Keratinocyte (primary cell): ENCODE measurements at regions not wholly inside any gene's neighbourhood (a gene's known extent, or its start where the extent isn't known, plus 50 kb on each side); places are given as distances from the start of the nearest gene placed in this dataset.

Experiments used
- DNase-seq: peaks from one replicate; pipeline ENCODE4 v3.0.0-alpha.2; 2011; ENCODE audit warnings: low read depth, missing footprints, low spot score
- FAIRE-seq: peaks from 2 replicates; lab custom pipeline; 2011; peaks lifted over from hg19 to GRCh38; lab: Jason Lieb, UNC
- H2AFZ ChIP-seq: 2 replicates; pipeline ENCODE4 v1.6.0; 2012; ENCODE audit warnings: low read length, control low read depth, inconsistent platforms; ENCODE audit not compliant: control insufficient read depth
- H3K27ac ChIP-seq: 2 replicates; pipeline ENCODE4 v1.5.1; 2011; ENCODE audit warnings: low read length; ENCODE audit not compliant: control insufficient read depth, insufficient read depth
- H3K27me3 ChIP-seq: 3 replicates; pipeline ENCODE4 v1.6.0; 2011; ENCODE audit warnings: low read length; ENCODE audit not compliant: control insufficient read depth, insufficient read depth; ENCODE audit errors: extremely low read depth
- H3K36me3 ChIP-seq, 2 experiments: 2 replicates in 1 of 2; 3 replicates in 1 of 2; pipeline ENCODE4 v1.5.1; 2011; ENCODE audit warnings: low read length in 2 of 2, mild to moderate bottlenecking in 1 of 2; ENCODE audit not compliant: control insufficient read depth in 2 of 2, insufficient read depth in 2 of 2; ENCODE audit errors: extremely low read depth in 1 of 2
- H3K4me1 ChIP-seq: 3 replicates; pipeline ENCODE4 v1.5.1; 2011; ENCODE audit warnings: low read length; ENCODE audit not compliant: control insufficient read depth, insufficient read depth; ENCODE audit errors: extremely low read depth
- H3K4me2 ChIP-seq: 3 replicates; pipeline ENCODE4 v1.6.0; 2011; ENCODE audit warnings: low read depth, low read length; ENCODE audit not compliant: control insufficient read depth, insufficient read depth; ENCODE audit errors: extremely low read depth
- H3K4me3 ChIP-seq, 3 experiments: fragments of 200-600 bp in 1 of 3; sonication (generic) in 1 of 3; 2 replicates in 2 of 3; 3 replicates in 1 of 3; pipeline ENCODE4 v1.5.1; 2011 to 2016; ENCODE audit warnings: low read length in 3 of 3, mild to moderate bottlenecking in 3 of 3, control low read depth in 2 of 3, inconsistent platforms in 1 of 3, low read depth in 1 of 3, mixed read lengths in 1 of 3, mixed run types in 1 of 3, moderate library complexity in 1 of 3; ENCODE audit not compliant: control insufficient read depth in 2 of 3, insufficient read depth in 2 of 3; ENCODE audit errors: extremely low read depth in 1 of 3
- H3K79me2 ChIP-seq: 2 replicates; pipeline ENCODE4 v1.6.0; 2012; ENCODE audit warnings: low read length; ENCODE audit not compliant: control insufficient read depth, insufficient read depth
- H3K9ac ChIP-seq: 3 replicates; pipeline ENCODE4 v1.6.0; 2011; ENCODE audit warnings: low read length; ENCODE audit not compliant: control insufficient read depth, insufficient read depth; ENCODE audit errors: extremely low read depth
- H3K9me1 ChIP-seq: 3 replicates; pipeline ENCODE4 v1.6.0; 2011; ENCODE audit warnings: low read length; ENCODE audit not compliant: control insufficient read depth, insufficient read depth; ENCODE audit errors: extremely low read depth
- H3K9me3 ChIP-seq: 2 replicates; pipeline ENCODE4 v1.5.1; 2012; ENCODE audit warnings: low read depth, low read length; ENCODE audit not compliant: control insufficient read depth
- H4K20me1 ChIP-seq: 3 replicates; pipeline ENCODE4 v1.6.0; 2011; ENCODE audit warnings: low read length; ENCODE audit not compliant: control insufficient read depth, insufficient read depth; ENCODE audit errors: extremely low read depth
- EZH2 ChIP-seq: IDR thresholded peaks from one replicate; pipeline ENCODE4 v1.6.1; 2012; ENCODE audit warnings: inconsistent platforms, mild to moderate bottlenecking, low read length, moderate library complexity
- dilution Hi-C: fragments of 300-500 bp; cut with MboI; formaldehyde crosslinking; loops from one replicate; pipeline ENCODE4 v1.7.0; 2020; ENCODE audit warnings: low sequenced_read_pairs; ENCODE audit not compliant: extremely low pct_ligation_motif_present
- TF ChIP-seq, protein P1 (sequence below), 3 experiments: IDR thresholded peaks in 1 of 3; conservative IDR thresholded peaks in 1 of 3; optimal IDR thresholded peaks in 1 of 3; 2 replicates in 2 of 3; 3 replicates in 1 of 3; pipeline versions ENCODE3 to v1.5.1; 2011; ENCODE audit warnings: low read length in 3 of 3, mild to moderate bottlenecking in 3 of 3, moderate library complexity in 2 of 3, control low read depth in 1 of 3, inconsistent platforms in 1 of 3; ENCODE audit not compliant: insufficient read depth in 2 of 3; ENCODE audit errors: extremely low read depth in 1 of 3

DNA sequence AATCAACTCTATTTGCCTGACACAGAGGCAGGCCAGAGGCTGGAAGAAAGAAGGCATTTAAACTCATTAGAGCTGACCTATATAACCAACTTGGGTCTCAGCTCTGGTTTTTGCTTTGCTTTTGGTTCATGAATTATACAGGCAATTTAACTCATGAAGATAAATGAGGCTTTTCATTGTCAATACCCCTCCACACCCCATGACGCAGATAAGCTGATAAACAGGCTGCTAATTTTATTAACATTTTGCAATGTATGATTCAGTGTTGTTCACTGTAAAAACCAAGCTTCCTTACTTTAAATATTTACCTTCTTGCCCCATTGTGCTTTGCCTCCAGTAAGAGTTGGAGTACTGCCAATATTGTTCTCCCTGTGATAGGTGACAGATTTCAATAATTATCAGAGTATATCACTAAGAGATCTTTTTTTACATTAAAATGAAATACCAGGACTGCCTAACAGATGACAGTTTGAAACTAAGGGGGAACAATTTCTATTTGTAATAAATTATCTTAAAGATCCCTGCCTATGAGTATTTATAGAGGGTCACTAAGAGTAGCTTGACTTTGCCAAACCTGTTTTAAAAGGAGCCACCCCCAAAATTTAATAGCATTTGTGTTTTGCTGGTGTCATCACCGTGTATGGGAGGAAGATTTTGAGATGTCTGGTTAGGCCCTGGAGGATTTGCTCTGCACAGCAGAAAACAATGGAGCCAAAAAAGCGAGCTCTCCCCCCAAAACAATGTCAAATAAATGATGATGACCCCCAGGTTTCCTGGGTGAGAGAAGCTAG, 472.7 kb upstream of the NBEA start:
- H2AFZ ChIP-seq = peak overlapping the region; percentile 27
- no peaks in the 10 kb centered on the region for H3K79me2 ChIP-seq
- TF ChIP-seq EZH2 = no peak
- TF ChIP-seq, protein P1, sequence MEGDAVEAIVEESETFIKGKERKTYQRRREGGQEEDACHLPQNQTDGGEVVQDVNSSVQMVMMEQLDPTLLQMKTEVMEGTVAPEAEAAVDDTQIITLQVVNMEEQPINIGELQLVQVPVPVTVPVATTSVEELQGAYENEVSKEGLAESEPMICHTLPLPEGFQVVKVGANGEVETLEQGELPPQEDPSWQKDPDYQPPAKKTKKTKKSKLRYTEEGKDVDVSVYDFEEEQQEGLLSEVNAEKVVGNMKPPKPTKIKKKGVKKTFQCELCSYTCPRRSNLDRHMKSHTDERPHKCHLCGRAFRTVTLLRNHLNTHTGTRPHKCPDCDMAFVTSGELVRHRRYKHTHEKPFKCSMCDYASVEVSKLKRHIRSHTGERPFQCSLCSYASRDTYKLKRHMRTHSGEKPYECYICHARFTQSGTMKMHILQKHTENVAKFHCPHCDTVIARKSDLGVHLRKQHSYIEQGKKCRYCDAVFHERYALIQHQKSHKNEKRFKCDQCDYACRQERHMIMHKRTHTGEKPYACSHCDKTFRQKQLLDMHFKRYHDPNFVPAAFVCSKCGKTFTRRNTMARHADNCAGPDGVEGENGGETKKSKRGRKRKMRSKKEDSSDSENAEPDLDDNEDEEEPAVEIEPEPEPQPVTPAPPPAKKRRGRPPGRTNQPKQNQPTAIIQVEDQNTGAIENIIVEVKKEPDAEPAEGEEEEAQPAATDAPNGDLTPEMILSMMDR (optimal IDR thresholded peaks at IDR 0.05 in 1 of 3, IDR thresholded peaks at IDR 0.05 in 1 of 3, conservative IDR thresholded peaks at IDR 0.05 in 1 of 3; ENCODE audit: extremely low read depth in 1 of 3, insufficient read depth in 2 of 3, low read length in 3 of 3) = no peak
- H3K4me1 ChIP-seq = peaks cover 7% of the 10 kb centered on the region
- no peaks in the 10 kb centered on the region for H3K9me3 ChIP-seq
- no peaks in the 10 kb centered on the region for H3K9me1 ChIP-seq
- H3K27me3 ChIP-seq = no peaks in the 10 kb centered on the region
- peak overlapping the region; percentile 36 for H3K4me2 ChIP-seq
- no peaks in the 10 kb centered on the region for H3K36me3 ChIP-seq
- FAIRE-seq (no peak), DNase-seq (no peak)
- no peak overlapping the region for H3K4me3 ChIP-seq
- H3K9ac ChIP-seq = no peak overlapping the region
- H3K27ac ChIP-seq = peak overlapping the region; percentile 23
- H4K20me1 ChIP-seq = no peaks in the 10 kb centered on the region
- dilution Hi-C loops = no loop called here

- Histone ChIP-seq H3K4me1 (no peaks in the 10 kb centered on the region), H3K9ac (no peak overlapping the region), H3K79me2 (no peaks in the 10 kb centered on the region), H3K36me3 (no peaks in the 10 kb centered on the region), H2AFZ (no peak overlapping the region), H3K9me1 (no peaks in the 10 kb centered on the region), H4K20me1 (no peaks in the 10 kb centered on the region), H3K9me3 (no peaks in the 10 kb centered on the region), H3K4me3 (no peak overlapping the region), H3K27ac (no peak overlapping the region), H3K4me2 (no peak overlapping the region), H3K27me3 (no peaks in the 10 kb centered on the region)
- FAIRE-seq = no peak
- TF ChIP-seq EZH2 = no peak
- TF ChIP-seq, protein P1 (optimal IDR thresholded peaks at IDR 0.05 in 1 of 3, IDR thresholded peaks at IDR 0.05 in 1 of 3, conservative IDR thresholded peaks at IDR 0.05 in 1 of 3; ENCODE audit: extremely low read depth in 1 of 3, insufficient read depth in 2 of 3, low read length in 3 of 3) = no peak
- dilution Hi-C loops = no loop called here
- no peak for DNase-seq
Measured at GRCh38 chr13:34474187-34474868, 467.7 kb upstream of the NBEA start.
